ENCODE measurements at regions not wholly inside any gene's neighbourhood (a gene's known extent, or its start where the extent isn't known, plus 50 kb on each side); places are given as distances from the start of the nearest gene placed in this dataset.

- TF ChIP-seq CTCF (IDR thresholded peaks at IDR 0.05; ENCODE audit: low read depth, low read length, missing input control): no peak
- TF ChIP-seq, protein P1, sequence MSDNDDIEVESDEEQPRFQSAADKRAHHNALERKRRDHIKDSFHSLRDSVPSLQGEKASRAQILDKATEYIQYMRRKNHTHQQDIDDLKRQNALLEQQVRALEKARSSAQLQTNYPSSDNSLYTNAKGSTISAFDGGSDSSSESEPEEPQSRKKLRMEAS (IDR thresholded peaks at IDR 0.05): no peak
- TF ChIP-seq GABPA (IDR thresholded peaks at IDR 0.05 in 1 of 2, conservative IDR thresholded peaks at IDR 0.05 in 1 of 2): no peak
- TF ChIP-seq RXRA (IDR thresholded peaks at IDR 0.05): no peak
- TF ChIP-seq RAD21 (IDR thresholded peaks at IDR 0.05): no peak
- TF ChIP-seq JUND (IDR thresholded peaks at IDR 0.05): no peak
- TF ChIP-seq, protein P2, sequence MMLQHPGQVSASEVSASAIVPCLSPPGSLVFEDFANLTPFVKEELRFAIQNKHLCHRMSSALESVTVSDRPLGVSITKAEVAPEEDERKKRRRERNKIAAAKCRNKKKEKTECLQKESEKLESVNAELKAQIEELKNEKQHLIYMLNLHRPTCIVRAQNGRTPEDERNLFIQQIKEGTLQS (IDR thresholded peaks at IDR 0.05): no peak
- TF ChIP-seq HNF4G (IDR thresholded peaks at IDR 0.05): no peak
- no peak for TF ChIP-seq SP1 (IDR thresholded peaks at IDR 0.05)
- no peak for TF ChIP-seq TAF1 (conservative IDR thresholded peaks at IDR 0.05)
- TF ChIP-seq FOXA1 (IDR thresholded peaks at IDR 0.05): no peak
These were observed 319.8 kb downstream of the GATA3 start for GRCh38 chr10:8374334-8374733.
